ENCODE measurements at regions not wholly inside any gene's neighbourhood (a gene's known extent, or its start where the extent isn't known, plus 50 kb on each side); places are given as distances from the start of the nearest gene placed in this dataset.

GRCh38 chr4:34138385-34138784 is 2105.9 kb downstream of the ARAP2 start:
- TF ChIP-seq CTCF (IDR thresholded peaks at IDR 0.05), result no peak
- Histone ChIP-seq H3K36me3 (ENCODE audit: insufficient read depth, low read length) (no peaks in the 10 kb centered on the region), H3K4me1 (ENCODE audit: insufficient read depth, low read length) (no peaks in the 10 kb centered on the region), H3K9me3 (ENCODE audit: control insufficient read depth in 1 of 2, insufficient read depth in 1 of 2, low read length in 2 of 2) (peaks cover 7 to 10% of the 10 kb centered on the region in 2 experiments), H3K4me3 (ENCODE audit: low read length) (no peak overlapping the region), H3K27me3 (ENCODE audit: control insufficient read depth in 1 of 2, insufficient read depth in 2 of 2, low read length in 2 of 2) (no peaks in the 10 kb centered on the region), H3K27ac (ENCODE audit: low read depth in 1 of 2, low read length in 2 of 2) (no peak overlapping the region)
- POLR2A ChIA-PET, result no interaction called here
- DNase-seq (no peak), ATAC-seq (ENCODE audit: poor library complexity) (no peak)
- Mint-ChIP-seq H3K27me3 (no peaks in the 10 kb centered on the region), H3K4me1 (ENCODE audit: low read depth) (no peaks in the 10 kb centered on the region), H3K36me3 (ENCODE audit: low read depth) (no peaks in the 10 kb centered on the region), H3K27ac (no peak overlapping the region), H3K4me3 (no peak overlapping the region), H3K9me3 (peaks cover 24% of the 10 kb centered on the region)
- intact Hi-C loops (cut with DNase I, micrococcal nuclease), result no loop called here
- CTCF ChIA-PET, result no interaction called here

GRCh38 chr4:34139346-34139745 is 2105.0 kb downstream of the ARAP2 start:
- CTCF ChIA-PET, result no interaction called here
- POLR2A ChIA-PET, result no interaction called here
- no peak overlapping the region for H3K27ac ChIP-seq (ENCODE audit: low read depth in 1 of 2, low read length in 2 of 2)

GRCh38 chr4:34148322-34148908 is 2095.9 kb downstream of the ARAP2 start:
- no peaks in the 10 kb centered on the region for H3K36me3 Mint-ChIP-seq (ENCODE audit: low read depth)

More at GRCh38 chr4:34139346-34139745, 2105.0 kb downstream of the ARAP2 start:
- no peaks in the 10 kb centered on the region for H3K36me3 ChIP-seq (ENCODE audit: insufficient read depth, low read length)
- ATAC-seq (ENCODE audit: poor library complexity) (no peak), DNase-seq (no peak)
- no peaks in the 10 kb centered on the region for H3K27me3 ChIP-seq (ENCODE audit: control insufficient read depth in 1 of 2, insufficient read depth in 2 of 2, low read length in 2 of 2)
- no peaks in the 10 kb centered on the region for H3K36me3 Mint-ChIP-seq (ENCODE audit: low read depth)
- no peaks in the 10 kb centered on the region for H3K4me1 Mint-ChIP-seq (ENCODE audit: low read depth)
- intact Hi-C loops (cut with DNase I, micrococcal nuclease), result no loop called here
- H3K9me3 Mint-ChIP-seq, result peaks cover 21% of the 10 kb centered on the region
- peaks cover 7 to 10% of the 10 kb centered on the region in 2 experiments for H3K9me3 ChIP-seq (ENCODE audit: control insufficient read depth in 1 of 2, insufficient read depth in 1 of 2, low read length in 2 of 2)
- H3K4me3 ChIP-seq (ENCODE audit: low read length), result no peak overlapping the region
- no peak overlapping the region for H3K27ac Mint-ChIP-seq
- no peak for TF ChIP-seq CTCF (IDR thresholded peaks at IDR 0.05)
- no peak overlapping the region for H3K4me3 Mint-ChIP-seq
- no peaks in the 10 kb centered on the region for H3K4me1 ChIP-seq (ENCODE audit: insufficient read depth, low read length)
- no peaks in the 10 kb centered on the region for H3K27me3 Mint-ChIP-seq

More at GRCh38 chr4:34148322-34148908, 2095.9 kb downstream of the ARAP2 start:
- Histone ChIP-seq H3K27me3 (ENCODE audit: control insufficient read depth in 1 of 2, insufficient read depth in 2 of 2, low read length in 2 of 2) (no peaks in the 10 kb centered on the region), H3K9me3 (ENCODE audit: control insufficient read depth in 1 of 2, insufficient read depth in 1 of 2, low read length in 2 of 2) (peaks cover 0 to 10% of the 10 kb centered on the region in 2 experiments), H3K36me3 (ENCODE audit: insufficient read depth, low read length) (no peaks in the 10 kb centered on the region), H3K4me1 (ENCODE audit: insufficient read depth, low read length) (no peaks in the 10 kb centered on the region), H3K27ac (ENCODE audit: low read depth in 1 of 2, low read length in 2 of 2) (no peak overlapping the region), H3K4me3 (ENCODE audit: low read length) (no peak overlapping the region)
- Mint-ChIP-seq H3K4me3 (no peak overlapping the region), H3K9me3 (peaks cover 5% of the 10 kb centered on the region), H3K27me3 (no peaks in the 10 kb centered on the region), H3K4me1 (ENCODE audit: low read depth) (no peaks in the 10 kb centered on the region), H3K27ac (no peak overlapping the region)
- ChIA-PET POLR2A (no interaction called here), CTCF (no interaction called here)
- ATAC-seq (ENCODE audit: poor library complexity) (no peak), DNase-seq (no peak)
- intact Hi-C loops (cut with DNase I, micrococcal nuclease), result no loop called here
- TF ChIP-seq CTCF (IDR thresholded peaks at IDR 0.05), result no peak
